ENCODE measurements at regions not wholly inside any gene's neighbourhood (a gene's known extent, or its start where the extent isn't known, plus 50 kb on each side); places are given as distances from the start of the nearest gene placed in this dataset.
"Not testable (repeated sequence)": the region's sequence is repeated elsewhere in the genome, so short reads cannot be mapped to it uniquely, and the experiment has no call there.

DNA sequence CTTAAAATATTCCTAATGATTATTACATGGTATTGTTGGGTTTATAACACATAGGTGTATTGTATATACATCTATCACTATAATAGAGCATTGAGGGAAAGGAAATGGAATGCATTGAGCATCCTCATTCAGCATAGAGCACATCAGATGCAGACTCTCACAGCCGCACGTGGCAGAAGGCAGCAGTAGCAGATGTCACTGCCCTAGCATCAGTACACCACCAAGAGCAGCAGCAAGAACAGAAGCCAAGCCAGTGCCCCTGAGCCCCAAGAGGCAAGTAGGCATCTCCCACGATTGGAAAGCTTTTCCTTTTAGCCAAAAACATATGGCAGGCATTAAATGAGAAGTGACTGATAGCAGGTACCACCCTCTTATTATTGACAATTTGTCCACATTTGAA lies 510.0 kb downstream of the TNS3 start:
- Histone ChIP-seq H3K36me3 (no peaks in the 10 kb centered on the region), H3K9me3 (no peaks in the 10 kb centered on the region), H3K4me3 (no peak overlapping the region), H3K27ac (no peak overlapping the region), H3K4me1 (peaks cover 8% of the 10 kb centered on the region), H3K27me3 (no peaks in the 10 kb centered on the region)
- TF ChIP-seq POLR2AphosphoS5 (IDR thresholded peaks at IDR 0.05; ENCODE audit: insufficient read depth in 1 of 2, low read depth in 1 of 2) (no peak), POLR2A (IDR thresholded peaks at IDR 0.05) (no peak), CTCF (IDR thresholded peaks at IDR 0.05) (no peak)
- DNase-seq (ENCODE audit: extremely low spot score in 2 of 2) = no peak
- intact Hi-C loops (cut with DNase I) = no loop called here

GRCh38 chr7:47069385-47070076 lies 512.4 kb downstream of the TNS3 start:
- DNase-seq (ENCODE audit: extremely low spot score in 2 of 2) = no peak
- no peaks in the 10 kb centered on the region for H3K9me3 ChIP-seq
- H3K27ac ChIP-seq = no peak overlapping the region
- H3K4me3 ChIP-seq = no peak overlapping the region
- H3K4me1 ChIP-seq = peaks cover 5% of the 10 kb centered on the region
- intact Hi-C loops (cut with DNase I) = no loop called here
- no peaks in the 10 kb centered on the region for H3K36me3 ChIP-seq
- H3K27me3 ChIP-seq = no peaks in the 10 kb centered on the region
- TF ChIP-seq POLR2A (IDR thresholded peaks at IDR 0.05) (no peak), CTCF (IDR thresholded peaks at IDR 0.05) (no peak), POLR2AphosphoS5 (IDR thresholded peaks at IDR 0.05; ENCODE audit: insufficient read depth in 1 of 2, low read depth in 1 of 2) (no peak)

DNA sequence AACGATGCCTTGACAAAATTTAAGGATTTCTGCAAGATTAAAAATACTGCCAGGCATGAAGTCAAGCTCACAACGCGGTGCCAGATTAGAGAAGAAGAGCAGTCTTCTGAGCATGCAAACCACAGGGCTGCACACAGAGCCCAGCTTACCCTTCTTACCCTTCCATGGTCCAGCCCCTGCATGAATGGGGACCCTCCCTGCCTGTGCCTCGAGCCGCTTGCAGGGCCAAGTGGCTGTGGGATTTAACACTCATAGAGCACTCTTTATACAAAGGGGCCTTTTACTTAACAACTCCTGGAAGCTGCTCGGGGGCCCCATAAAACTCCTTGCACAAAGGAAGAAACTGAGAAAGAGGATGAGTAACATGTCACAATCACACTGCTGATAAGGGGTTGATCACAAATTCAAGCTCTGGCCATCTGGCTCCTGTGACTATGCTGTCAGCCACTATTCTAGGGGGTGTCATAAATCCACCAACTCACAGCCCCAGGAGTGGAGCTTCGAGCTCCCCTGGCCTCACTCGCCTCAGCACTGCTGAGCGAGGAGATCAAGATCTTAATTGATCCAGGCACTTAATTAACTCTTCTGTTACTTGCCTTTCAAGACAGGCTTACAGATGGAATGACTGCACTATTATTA lies 514.8 kb downstream of the TNS3 start:
- no peaks in the 10 kb centered on the region for H3K9me3 ChIP-seq
- no peaks in the 10 kb centered on the region for H3K27me3 ChIP-seq
- no peaks in the 10 kb centered on the region for H3K4me1 ChIP-seq
- intact Hi-C loops (cut with DNase I) = no loop called here
- H3K36me3 ChIP-seq = no peaks in the 10 kb centered on the region
- H3K27ac ChIP-seq = no peak overlapping the region
- H3K4me3 ChIP-seq = no peak overlapping the region
- TF ChIP-seq POLR2A (IDR thresholded peaks at IDR 0.05) = no peak
- TF ChIP-seq CTCF (IDR thresholded peaks at IDR 0.05) = no peak
- no peak for TF ChIP-seq POLR2AphosphoS5 (IDR thresholded peaks at IDR 0.05; ENCODE audit: insufficient read depth in 1 of 2, low read depth in 1 of 2)
- no peak for DNase-seq (ENCODE audit: extremely low spot score in 2 of 2)

- TF ChIP-seq CTCF (IDR thresholded peaks at IDR 0.05) (no peak), POLR2A (IDR thresholded peaks at IDR 0.05) (no peak), POLR2AphosphoS5 (IDR thresholded peaks at IDR 0.05; ENCODE audit: insufficient read depth in 1 of 2, low read depth in 1 of 2) (no peak)
- Histone ChIP-seq H3K9me3 (no peaks in the 10 kb centered on the region), H3K36me3 (no peaks in the 10 kb centered on the region), H3K4me3 (no peak overlapping the region), H3K27ac (no peak overlapping the region), H3K27me3 (no peaks in the 10 kb centered on the region), H3K4me1 (no peaks in the 10 kb centered on the region)
- no peak for DNase-seq (ENCODE audit: extremely low spot score in 2 of 2)
- intact Hi-C loops (cut with DNase I) = no loop called here
Measured at GRCh38 chr7:47056731-47057130, 525.2 kb downstream of the TNS3 start.

- H3K4me1 ChIP-seq; H3K27ac ChIP-seq; DNase-seq (ENCODE audit: extremely low spot score in 2 of 2); H3K36me3 ChIP-seq; H3K27me3 ChIP-seq; intact Hi-C loops (cut with DNase I); H3K9me3 ChIP-seq: not testable (repeated sequence)
- H3K4me3 ChIP-seq = peak overlapping the region; percentile 15 to 35
Measured at GRCh38 chr7:47052541-47053208, 529.2 kb downstream of the TNS3 start.
